Heart right ventricle (tissue), 16 donors: ENCODE measurements at regions not wholly inside any gene's neighbourhood (a gene's known extent, or its start where the extent isn't known, plus 50 kb on each side); places are given as distances from the start of the nearest gene placed in this dataset.

Experiments
- ATAC-seq, 8 donors: fragments of 200-7000 bp; cut with Tn5 transposase; one replicate each; pipeline ENCODE4 v1.9.1; 2020; ENCODE audit warnings: mild to moderate bottlenecking in 8 of 8, moderate library complexity in 8 of 8, moderate number of reproducible peaks in 1 of 8
- DNase-seq, 2 donors: peaks; one replicate each; pipeline ENCODE4 v3.0.0-alpha.2; 2020
- H3K27ac ChIP-seq, 10 donors: fragments of 200-600 bp; sonication (generic) in 2 of 10; one replicate each; pipeline versions ENCODE4 v1.5.0 to v1.8.0; 2020 to 2022; ENCODE audit warnings: mild to moderate bottlenecking in 3 of 10
- H3K27me3 ChIP-seq, 7 donors: fragments of 200-600 bp; one replicate each; pipeline ENCODE4 v1.8.0; 2021 to 2022; ENCODE audit warnings: mild to moderate bottlenecking in 2 of 7
- H3K36me3 ChIP-seq, 9 donors: fragments of 200-600 bp; sonication (generic) in 1 of 9; one replicate each; pipeline versions ENCODE4 v1.5.0 to v1.8.0; 2020 to 2022; ENCODE audit warnings: mild to moderate bottlenecking in 2 of 9
- H3K4me1 ChIP-seq, 9 donors: fragments of 200-600 bp; sonication (generic) in 1 of 9; one replicate each; pipeline versions ENCODE4 v1.5.0 to v1.8.0; 2020 to 2022; ENCODE audit warnings: mild to moderate bottlenecking in 4 of 9
- H3K4me3 ChIP-seq, 10 donors: fragments of 200-600 bp; sonication (generic) in 2 of 10; one replicate each; pipeline versions ENCODE4 v1.5.0 to v1.8.0; 2020 to 2022; ENCODE audit warnings: mild to moderate bottlenecking in 7 of 10, moderate library complexity in 2 of 10
- H3K9me3 ChIP-seq, 11 donors: fragments of 200-600 bp in 10 of 11; sonication (generic) in 2 of 11; one replicate each; pipeline versions ENCODE4 v1.5.0 to v1.8.0; 2013 to 2022; ENCODE audit warnings: mild to moderate bottlenecking in 2 of 11, control low read depth in 1 of 11, moderate library complexity in 1 of 11
- CTCF ChIP-seq, 9 donors: fragments of 200-600 bp; sonication (generic) in 2 of 9; IDR thresholded peaks; one replicate each; pipeline versions ENCODE4 v1.5.0 to v1.8.0; 2021 to 2022; ENCODE audit warnings: antibody characterized with exemption in 9 of 9, mild to moderate bottlenecking in 5 of 9, moderate library complexity in 1 of 9
- WGBS, 2 donors: extraction: QIAGEN DNeasy Blood & Tissue Kit; methylation state at CpG; one replicate each; pipeline ENCODE4 v1.1.7; 2013; ENCODE audit warnings: inconsistent platforms in 1 of 2; 5-methylcytosine and 5-hydroxymethylcytosine counted together
- intact Hi-C, 10 donors: fragments of 100-400 bp; cut with DNase I; formaldehyde crosslinking; loops; one replicate each; pipeline versions ENCODE4 v1.11.1 to v1.14.2; 2022
- donor health status: Arrhythmogenic right ventricular cardiomyopathy.
- donor health status: ischemic (EF 13 %, LVEDD 7.1; RV severe dilation, severe dysfunction).
- donor health status: healthy with polysubstance abuse.
- donor health status: DM: no; HTN: yes; CAD: no.
- donor health status: DM: no; HTN: no; CAD: no.
- donor health status: ischemic (EF 25% LVEDD 6.9; RV normal size, moderate dysfunction).
- donor health status: ischemic (EF 25% LVEDD 5.7; RV mildly dilated, moderate dysfunction).
- donor health status: healthy.
- donor health status: DM: yes; HTN: yes; CAD: no.
- donor health status: Ischemic cardiomyopathy.
- donor health status: ischemic (EF 35%, LVEDD 5.7; RV mildly dilated, moderate dysfunction).
- donor health status: nonischemic (EF 11% LVEDD 7.7; RV severe dilation, severe dysfunction).
- donor health status: DM: yes; HTN: yes; CAD: no.
- donor health status: PGD.
- donor health status: ischemic (EF 29% LVEDD 5.4; RV normal size, mild dysfunction).
- donor health status: nonischemic (EF 23%, LVEDD 6.1; RV moderate dilation, normal function).

GRCh38 chr4:117699595-117699994, 334.7 kb upstream of the NDST3 start:
- Histone ChIP-seq H3K9me3 (peaks cover 0 to 1% (median 0%) of the 10 kb centered on the region in 11 donors), H3K36me3 (no peaks in the 10 kb centered on the region), H3K4me3 (no peak overlapping the region), H3K4me1 (no peaks in the 10 kb centered on the region), H3K27ac (no peak overlapping the region), H3K27me3 (no peaks in the 10 kb centered on the region)
- WGBS, 2 donors, result 72 to 74% methylated on average over 2 of the region's 2 CpGs
- TF ChIP-seq CTCF (IDR thresholded peaks at IDR 0.05), result no peak
- DNase-seq (no peak), ATAC-seq (no peak)
- intact Hi-C loops, result no loop called here

- 78 to 81% methylated on average over 3 of the region's 3 CpGs for WGBS, 2 donors
- no peak overlapping the region for H3K4me3 ChIP-seq
- peaks cover 0 to 5% (median 0%) of the 10 kb centered on the region in 11 donors for H3K9me3 ChIP-seq
- DNase-seq (no peak), ATAC-seq (no peak)
- intact Hi-C loops, result no loop called here
- no peaks in the 10 kb centered on the region for H3K4me1 ChIP-seq
- no peaks in the 10 kb centered on the region for H3K27me3 ChIP-seq
- H3K36me3 ChIP-seq, result no peaks in the 10 kb centered on the region
- TF ChIP-seq CTCF (IDR thresholded peaks at IDR 0.05), result no peak
- H3K27ac ChIP-seq, result no peak overlapping the region
These were observed 334.0 kb upstream of the NDST3 start for GRCh38 chr4:117700111-117700892.

- WGBS, 2 donors, result 71 to 84% methylated on average over 3 of the region's 3 CpGs
- H3K27ac ChIP-seq, result no peak overlapping the region
- DNase-seq (no peak), ATAC-seq (no peak)
- no peak for TF ChIP-seq CTCF (IDR thresholded peaks at IDR 0.05)
- no peaks in the 10 kb centered on the region for H3K27me3 ChIP-seq
- no peaks in the 10 kb centered on the region for H3K36me3 ChIP-seq
- intact Hi-C loops, result no loop called here
- H3K4me3 ChIP-seq, result no peak overlapping the region
- peaks cover 0 to 19% (median 0%) of the 10 kb centered on the region in 11 donors for H3K9me3 ChIP-seq
- H3K4me1 ChIP-seq, result no peaks in the 10 kb centered on the region
These were observed 331.9 kb upstream of the NDST3 start for GRCh38 chr4:117702353-117702752.

- Histone ChIP-seq H3K27me3 (no peaks in the 10 kb centered on the region), H3K27ac (no peak overlapping the region), H3K4me3 (no peak overlapping the region), H3K36me3 (no peaks in the 10 kb centered on the region), H3K4me1 (no peaks in the 10 kb centered on the region), H3K9me3 (peaks cover 0 to 37% (median 3%) of the 10 kb centered on the region in 11 donors)
- 60 to 62% methylated on average over 2 of the region's 2 CpGs for WGBS, 2 donors
- intact Hi-C loops, result no loop called here
- no peak for TF ChIP-seq CTCF (IDR thresholded peaks at IDR 0.05)
- ATAC-seq (no peak), DNase-seq (no peak)
These were observed 329.6 kb upstream of the NDST3 start for GRCh38 chr4:117704721-117705120.
